MM.1S (cell line): ENCODE measurements at regions not wholly inside any gene's neighbourhood (a gene's known extent, or its start where the extent isn't known, plus 50 kb on each side); places are given as distances from the start of the nearest gene placed in this dataset.
A peak's percentile ranks its signal among the peaks of the same experiment; 100 is the strongest.
"Not testable (repeated sequence)": the region's sequence is repeated elsewhere in the genome, so short reads cannot be mapped to it uniquely, and the experiment has no call there.

Source experiments
- EZH2 ChIP-seq: fragments of 300-600 bp; sonication (generic); optimal IDR thresholded peaks from 2 replicates; pipeline ENCODE3; 2017; ENCODE audit warnings: low read depth, mild to moderate bottlenecking, antibody characterized with exemption, low read length, mixed read lengths
- TF ChIP-seq, protein P1 (sequence below): fragments of 300-600 bp; sonication (generic); IDR thresholded peaks from 2 replicates; pipeline ENCODE4 v1.5.1; 2016; ENCODE audit warnings: antibody characterized with exemption, low read length, mixed read lengths

DNA sequence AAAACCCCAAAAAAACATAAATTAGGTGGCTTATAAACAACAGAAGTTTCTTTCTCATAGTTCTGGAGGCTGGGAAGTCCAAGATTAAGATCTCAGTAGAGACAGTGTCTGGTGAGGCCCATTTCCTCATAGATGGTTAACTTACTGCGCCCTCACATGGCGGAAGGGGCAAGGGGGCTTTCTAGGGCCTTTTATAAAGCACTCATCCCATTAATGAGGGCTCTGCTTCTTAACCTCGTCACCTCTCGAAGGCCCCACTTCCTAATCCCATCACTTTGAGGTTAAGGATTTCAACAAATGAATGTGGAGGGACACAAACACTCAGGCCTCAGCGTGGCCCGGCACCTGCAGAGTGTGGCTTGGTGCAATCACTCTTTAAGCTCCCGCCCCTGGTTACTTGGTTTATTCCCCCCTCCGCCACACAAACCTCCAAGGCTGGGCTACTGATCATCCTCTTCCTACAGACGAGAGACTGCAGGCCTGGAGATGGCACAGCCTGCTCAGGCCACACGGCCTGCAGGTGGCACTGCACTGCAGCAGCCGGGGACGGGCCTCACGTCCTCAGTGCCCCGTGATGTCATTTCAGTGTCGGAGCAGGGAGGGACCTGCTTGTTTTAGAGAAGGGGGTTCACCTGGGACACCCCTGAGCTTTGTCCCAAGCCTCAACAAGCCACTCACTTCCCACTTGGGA is 188.9 kb upstream of the ZNF469 start:
- TF ChIP-seq, protein P1, sequence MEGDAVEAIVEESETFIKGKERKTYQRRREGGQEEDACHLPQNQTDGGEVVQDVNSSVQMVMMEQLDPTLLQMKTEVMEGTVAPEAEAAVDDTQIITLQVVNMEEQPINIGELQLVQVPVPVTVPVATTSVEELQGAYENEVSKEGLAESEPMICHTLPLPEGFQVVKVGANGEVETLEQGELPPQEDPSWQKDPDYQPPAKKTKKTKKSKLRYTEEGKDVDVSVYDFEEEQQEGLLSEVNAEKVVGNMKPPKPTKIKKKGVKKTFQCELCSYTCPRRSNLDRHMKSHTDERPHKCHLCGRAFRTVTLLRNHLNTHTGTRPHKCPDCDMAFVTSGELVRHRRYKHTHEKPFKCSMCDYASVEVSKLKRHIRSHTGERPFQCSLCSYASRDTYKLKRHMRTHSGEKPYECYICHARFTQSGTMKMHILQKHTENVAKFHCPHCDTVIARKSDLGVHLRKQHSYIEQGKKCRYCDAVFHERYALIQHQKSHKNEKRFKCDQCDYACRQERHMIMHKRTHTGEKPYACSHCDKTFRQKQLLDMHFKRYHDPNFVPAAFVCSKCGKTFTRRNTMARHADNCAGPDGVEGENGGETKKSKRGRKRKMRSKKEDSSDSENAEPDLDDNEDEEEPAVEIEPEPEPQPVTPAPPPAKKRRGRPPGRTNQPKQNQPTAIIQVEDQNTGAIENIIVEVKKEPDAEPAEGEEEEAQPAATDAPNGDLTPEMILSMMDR: 0 out of 2 replicates have a peak, but pooled peaks have one; percentile 3
- not testable (repeated sequence) for TF ChIP-seq EZH2
